WTC11 (cell line): ENCODE measurements at regions not wholly inside any gene's neighbourhood (a gene's known extent, or its start where the extent isn't known, plus 50 kb on each side); places are given as distances from the start of the nearest gene placed in this dataset.

Experiments
- ATAC-seq: fragments of 200-7000 bp; cut with Tn5 transposase; 2 replicates; pipeline ENCODE4 v1.10.0; 2021; ENCODE audit warnings: mild to moderate bottlenecking, moderate library complexity
- CTCF ChIA-PET: fragments of 300-600 bp; sonication (Branson Sonifier 250); formaldehyde crosslinking; loops from one replicate; lab custom pipeline; 2021; ENCODE audit warnings: antibody characterized with exemption; lab: Charles Lee
- POLR2A ChIA-PET: fragments of 350-600 bp; sonication (Branson Sonifier 250); formaldehyde crosslinking; loops from one replicate; lab custom pipeline; 2021; ENCODE audit warnings: antibody characterized with exemption; lab: Charles Lee
- DNase-seq: peaks from one replicate; pipeline ENCODE4 v3.0.0; 2021; ENCODE audit warnings: low spot score
- H3K27ac Mint-ChIP-seq: 2 replicates; pipeline ENCODE4 v1.8.0; 2021; ENCODE audit warnings: mixed read lengths
- H3K27me3 Mint-ChIP-seq: 2 replicates; pipeline ENCODE4 v1.8.0; 2021; ENCODE audit warnings: low read depth, mild to moderate bottlenecking, moderate library complexity, mixed read lengths
- H3K36me3 Mint-ChIP-seq: 2 replicates; pipeline ENCODE4 v1.8.0; 2021; ENCODE audit warnings: mixed read lengths
- H3K4me1 Mint-ChIP-seq: 2 replicates; pipeline ENCODE4 v1.8.0; 2022; ENCODE audit warnings: mixed read lengths
- H3K4me3 Mint-ChIP-seq: 2 replicates; pipeline ENCODE4 v1.8.0; 2021; ENCODE audit warnings: mild to moderate bottlenecking, moderate library complexity, mixed read lengths
- H3K9me3 Mint-ChIP-seq: 2 replicates; pipeline ENCODE4 v1.8.0; 2021; ENCODE audit warnings: mixed read lengths
- ATF3 ChIP-seq: sonication (generic); formaldehyde crosslinking; conservative IDR thresholded peaks from 2 replicates; pipeline ENCODE4 v1.8.1; 2022; ENCODE audit warnings: mild to moderate bottlenecking, missing genetic modification reagents
- EMX1 ChIP-seq: fragments of 250-450 bp; sonication (Bioruptor Pico); IDR thresholded peaks from 2 replicates; pipeline ENCODE4 v1.8.0; 2021; ENCODE audit warnings: mild to moderate bottlenecking
- FOXJ3 ChIP-seq: sonication (generic); formaldehyde crosslinking; IDR thresholded peaks from 2 replicates; pipeline ENCODE4 v1.9.0; 2021; ENCODE audit warnings: missing genetic modification reagents, mild to moderate bottlenecking, borderline replicate concordance
- GRHL2 ChIP-seq: fragments of 250-450 bp; sonication (Bioruptor Pico); IDR thresholded peaks from 2 replicates; pipeline ENCODE4 v1.8.0; 2022; ENCODE audit warnings: mild to moderate bottlenecking, moderate library complexity; ENCODE audit not compliant: insufficient replicate concordance, severe bottlenecking
- IRF1 ChIP-seq: sonication (generic); formaldehyde crosslinking; IDR thresholded peaks from 2 replicates; pipeline ENCODE4 v1.8.0; 2023; ENCODE audit warnings: missing genetic modification reagents
- MAX ChIP-seq: sonication (generic); formaldehyde crosslinking; IDR thresholded peaks from 2 replicates; pipeline ENCODE4 v1.8.0; 2022; ENCODE audit warnings: mild to moderate bottlenecking, missing genetic modification reagents
- NFATC4 ChIP-seq: fragments of 250-450 bp; sonication (Bioruptor Pico); IDR thresholded peaks from 2 replicates; pipeline ENCODE4 v1.9.0; 2021; ENCODE audit warnings: mild to moderate bottlenecking
- PRRX2 ChIP-seq: fragments of 250-450 bp; sonication (Bioruptor Pico); IDR thresholded peaks from 2 replicates; pipeline ENCODE4 v1.8.0; 2021; ENCODE audit warnings: mild to moderate bottlenecking
- RELA ChIP-seq: sonication (generic); formaldehyde crosslinking; IDR thresholded peaks from 2 replicates; pipeline ENCODE4 v1.8.1; 2022; ENCODE audit warnings: missing genetic modification reagents, mild to moderate bottlenecking, borderline replicate concordance
- SMAD4 ChIP-seq: sonication (generic); formaldehyde crosslinking; IDR thresholded peaks from 2 replicates; pipeline ENCODE4 v1.8.0; 2022; ENCODE audit warnings: mild to moderate bottlenecking, missing genetic modification reagents
- SOX15 ChIP-seq: fragments of 250-450 bp; sonication (Bioruptor Pico); IDR thresholded peaks from 2 replicates; pipeline ENCODE4 v1.9.0; 2021; ENCODE audit warnings: mild to moderate bottlenecking
- TEAD4 ChIP-seq: sonication (generic); formaldehyde crosslinking; IDR thresholded peaks from 2 replicates; pipeline ENCODE4 v1.8.0; 2022; ENCODE audit warnings: mild to moderate bottlenecking, missing genetic modification reagents
- TP53 ChIP-seq: sonication (generic); formaldehyde crosslinking; IDR thresholded peaks from 2 replicates; pipeline ENCODE4 v1.8.1; 2023; ENCODE audit warnings: mild to moderate bottlenecking, missing genetic modification reagents
- USF2 ChIP-seq: sonication (generic); formaldehyde crosslinking; IDR thresholded peaks from 2 replicates; pipeline ENCODE4 v1.8.1; 2023; ENCODE audit warnings: mild to moderate bottlenecking, missing genetic modification reagents, moderate library complexity
- ZNF219 ChIP-seq: sonication (generic); formaldehyde crosslinking; IDR thresholded peaks from 2 replicates; pipeline ENCODE4 v1.8.0; 2023; ENCODE audit warnings: missing genetic modification reagents, mild to moderate bottlenecking, borderline replicate concordance
- ZNF671 ChIP-seq: fragments of 250-450 bp; sonication (Bioruptor Pico); IDR thresholded peaks from 2 replicates; pipeline ENCODE4 v1.8.0; 2021; ENCODE audit warnings: mild to moderate bottlenecking
- TF ChIP-seq, protein P1 (sequence below): sonication (generic); formaldehyde crosslinking; IDR thresholded peaks from 2 replicates; pipeline ENCODE4 v1.8.0; 2023; ENCODE audit warnings: mild to moderate bottlenecking, missing genetic modification reagents
- TF ChIP-seq, protein P2 (sequence below): sonication (generic); formaldehyde crosslinking; IDR thresholded peaks from 2 replicates; pipeline ENCODE4 v1.8.1; 2023; ENCODE audit warnings: mild to moderate bottlenecking, missing genetic modification reagents, moderate library complexity
- TF ChIP-seq, protein P3 (sequence below): sonication (generic); formaldehyde crosslinking; IDR thresholded peaks from 2 replicates; pipeline ENCODE4 v1.8.1; 2022; ENCODE audit warnings: mild to moderate bottlenecking, missing genetic modification reagents, moderate library complexity, borderline replicate concordance
- TF ChIP-seq, protein P4 (sequence below): sonication (generic); formaldehyde crosslinking; IDR thresholded peaks from 2 replicates; pipeline ENCODE4 v1.8.1; 2023; ENCODE audit warnings: mild to moderate bottlenecking, moderate library complexity, missing genetic modification reagents

GRCh38 chr7:155194382-155195140 is 103.1 kb upstream of the INSIG1 start (continued):
- TF ChIP-seq USF2 (CRISPR knock-in tag) (no peak), SOX15 (no peak), IRF1 (no peak), EMX1 (CRISPR knock-in tag) (no peak), ZNF671 (CRISPR knock-in tag) (no peak), GRHL2 (CRISPR knock-in tag) (no peak)
- TF ChIP-seq, protein P1, sequence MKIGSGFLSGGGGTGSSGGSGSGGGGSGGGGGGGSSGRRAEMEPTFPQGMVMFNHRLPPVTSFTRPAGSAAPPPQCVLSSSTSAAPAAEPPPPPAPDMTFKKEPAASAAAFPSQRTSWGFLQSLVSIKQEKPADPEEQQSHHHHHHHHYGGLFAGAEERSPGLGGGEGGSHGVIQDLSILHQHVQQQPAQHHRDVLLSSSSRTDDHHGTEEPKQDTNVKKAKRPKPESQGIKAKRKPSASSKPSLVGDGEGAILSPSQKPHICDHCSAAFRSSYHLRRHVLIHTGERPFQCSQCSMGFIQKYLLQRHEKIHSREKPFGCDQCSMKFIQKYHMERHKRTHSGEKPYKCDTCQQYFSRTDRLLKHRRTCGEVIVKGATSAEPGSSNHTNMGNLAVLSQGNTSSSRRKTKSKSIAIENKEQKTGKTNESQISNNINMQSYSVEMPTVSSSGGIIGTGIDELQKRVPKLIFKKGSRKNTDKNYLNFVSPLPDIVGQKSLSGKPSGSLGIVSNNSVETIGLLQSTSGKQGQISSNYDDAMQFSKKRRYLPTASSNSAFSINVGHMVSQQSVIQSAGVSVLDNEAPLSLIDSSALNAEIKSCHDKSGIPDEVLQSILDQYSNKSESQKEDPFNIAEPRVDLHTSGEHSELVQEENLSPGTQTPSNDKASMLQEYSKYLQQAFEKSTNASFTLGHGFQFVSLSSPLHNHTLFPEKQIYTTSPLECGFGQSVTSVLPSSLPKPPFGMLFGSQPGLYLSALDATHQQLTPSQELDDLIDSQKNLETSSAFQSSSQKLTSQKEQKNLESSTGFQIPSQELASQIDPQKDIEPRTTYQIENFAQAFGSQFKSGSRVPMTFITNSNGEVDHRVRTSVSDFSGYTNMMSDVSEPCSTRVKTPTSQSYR = no peak

GRCh38 chr7:155195939-155196523 is 101.6 kb upstream of the INSIG1 start:
- ChIA-PET CTCF (interaction anchor here (0.8 kb wide), 1 partner anchor 39 kb away, joined by 3 read pairs; no protein-coding TSS in a partner anchor), POLR2A (no interaction called here)
- Mint-ChIP-seq H3K36me3 (peaks cover 6% of the 10 kb centered on the region; the same call in 1 of the 2 replicates), H3K4me3 (no peak overlapping the region), H3K27ac (no peak overlapping the region), H3K4me1 (no peaks in the 10 kb centered on the region; the same call in 1 of the 2 replicates), H3K9me3 (peaks cover 34% of the 10 kb centered on the region), H3K27me3 (peaks cover 7% of the 10 kb centered on the region)
- ATAC-seq (no peak), DNase-seq (no peak)
- TF ChIP-seq MAX (CRISPR knock-in tag) (no peak), IRF1 (no peak), TEAD4 (no peak), NFATC4 (no peak)
- TF ChIP-seq, protein P2, sequence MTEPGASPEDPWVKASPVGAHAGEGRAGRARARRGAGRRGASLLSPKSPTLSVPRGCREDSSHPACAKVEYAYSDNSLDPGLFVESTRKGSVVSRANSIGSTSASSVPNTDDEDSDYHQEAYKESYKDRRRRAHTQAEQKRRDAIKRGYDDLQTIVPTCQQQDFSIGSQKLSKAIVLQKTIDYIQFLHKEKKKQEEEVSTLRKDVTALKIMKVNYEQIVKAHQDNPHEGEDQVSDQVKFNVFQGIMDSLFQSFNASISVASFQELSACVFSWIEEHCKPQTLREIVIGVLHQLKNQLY (CRISPR knock-in tag) = no peak
- TF ChIP-seq, protein P3, sequence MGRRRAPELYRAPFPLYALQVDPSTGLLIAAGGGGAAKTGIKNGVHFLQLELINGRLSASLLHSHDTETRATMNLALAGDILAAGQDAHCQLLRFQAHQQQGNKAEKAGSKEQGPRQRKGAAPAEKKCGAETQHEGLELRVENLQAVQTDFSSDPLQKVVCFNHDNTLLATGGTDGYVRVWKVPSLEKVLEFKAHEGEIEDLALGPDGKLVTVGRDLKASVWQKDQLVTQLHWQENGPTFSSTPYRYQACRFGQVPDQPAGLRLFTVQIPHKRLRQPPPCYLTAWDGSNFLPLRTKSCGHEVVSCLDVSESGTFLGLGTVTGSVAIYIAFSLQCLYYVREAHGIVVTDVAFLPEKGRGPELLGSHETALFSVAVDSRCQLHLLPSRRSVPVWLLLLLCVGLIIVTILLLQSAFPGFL = no peak

DNA sequence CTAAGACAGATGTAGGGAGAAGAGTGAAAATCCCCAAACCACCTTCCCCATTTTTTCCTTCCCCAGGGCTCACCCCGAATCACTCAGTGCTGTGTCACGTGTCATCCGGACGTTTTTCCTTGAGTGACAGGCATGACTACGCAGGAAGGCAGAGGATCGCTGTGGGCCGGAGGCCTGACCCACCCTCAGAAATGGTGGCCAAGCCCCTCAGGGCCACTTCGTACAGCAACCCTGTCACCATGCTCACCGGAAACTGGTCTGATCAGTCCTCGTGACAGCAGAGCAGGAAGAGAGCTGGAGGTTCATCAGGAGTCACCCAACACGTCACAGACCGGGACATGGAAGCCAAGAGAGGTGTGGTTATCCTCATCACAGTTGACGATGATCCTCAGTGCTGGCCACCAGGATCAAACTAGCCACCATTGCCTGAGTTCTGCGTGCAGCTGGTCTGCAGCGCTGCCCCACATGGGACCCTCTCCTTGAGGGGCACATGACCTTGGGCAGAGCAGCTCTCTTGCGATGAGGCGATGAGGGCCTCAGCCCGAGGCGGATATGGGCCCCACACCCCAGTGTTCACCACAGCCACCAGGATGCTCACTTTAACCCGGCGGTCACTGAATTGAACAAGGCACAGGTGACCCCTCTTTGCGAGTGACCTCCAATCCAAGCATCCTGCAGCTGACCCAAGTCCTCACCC is 99.3 kb upstream of the INSIG1 start:
- H3K36me3 Mint-ChIP-seq = peaks cover 9% of the 10 kb centered on the region
- 0 out of 2 replicates have a peak, but pooled peaks cover 3% of the 10 kb centered on the region for H3K4me1 Mint-ChIP-seq
- ChIA-PET CTCF (no interaction called here), POLR2A (no interaction called here)
- H3K27ac Mint-ChIP-seq = no peak overlapping the region
- H3K27me3 Mint-ChIP-seq = no peaks in the 10 kb centered on the region; the same call in 1 of the 2 replicates
- ATAC-seq (no peak), DNase-seq (no peak)
- H3K9me3 Mint-ChIP-seq = peaks cover 37% of the 10 kb centered on the region
- no peak overlapping the region for H3K4me3 Mint-ChIP-seq
- TF ChIP-seq, protein P3 = no peak
- no peak for TF ChIP-seq TP53 (CRISPR knock-in tag)
- TF ChIP-seq ZNF219 (CRISPR knock-in tag) = no peak
- TF ChIP-seq, protein P4, sequence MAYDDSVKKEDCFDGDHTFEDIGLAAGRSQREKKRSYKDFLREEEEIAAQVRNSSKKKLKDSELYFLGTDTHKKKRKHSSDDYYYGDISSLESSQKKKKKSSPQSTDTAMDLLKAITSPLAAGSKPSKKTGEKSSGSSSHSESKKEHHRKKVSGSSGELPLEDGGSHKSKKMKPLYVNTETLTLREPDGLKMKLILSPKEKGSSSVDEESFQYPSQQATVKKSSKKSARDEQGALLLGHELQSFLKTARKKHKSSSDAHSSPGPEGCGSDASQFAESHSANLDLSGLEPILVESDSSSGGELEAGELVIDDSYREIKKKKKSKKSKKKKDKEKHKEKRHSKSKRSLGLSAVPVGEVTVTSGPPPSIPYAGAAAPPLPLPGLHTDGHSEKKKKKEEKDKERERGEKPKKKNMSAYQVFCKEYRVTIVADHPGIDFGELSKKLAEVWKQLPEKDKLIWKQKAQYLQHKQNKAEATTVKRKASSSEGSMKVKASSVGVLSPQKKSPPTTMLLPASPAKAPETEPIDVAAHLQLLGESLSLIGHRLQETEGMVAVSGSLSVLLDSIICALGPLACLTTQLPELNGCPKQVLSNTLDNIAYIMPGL = no peak
- no peak for TF ChIP-seq SMAD4 (CRISPR knock-in tag)
- TF ChIP-seq PRRX2 (CRISPR knock-in tag) = no peak
- TF ChIP-seq ATF3 = no peak
- no peak for TF ChIP-seq RELA (CRISPR knock-in tag)
- no peak for TF ChIP-seq FOXJ3
